NCI-H510A (cell line): ENCODE measurements at regions not wholly inside any gene's neighbourhood (a gene's known extent, or its start where the extent isn't known, plus 50 kb on each side); places are given as distances from the start of the nearest gene placed in this dataset.
"Not testable (repeated sequence)": the region's sequence is repeated elsewhere in the genome, so short reads cannot be mapped to it uniquely, and the experiment has no call there.

ENCODE experiments used
- DNase-seq: peaks from one replicate; lab custom pipeline; 2025; lab: John Stamatoyannopoulos, UW

DNA sequence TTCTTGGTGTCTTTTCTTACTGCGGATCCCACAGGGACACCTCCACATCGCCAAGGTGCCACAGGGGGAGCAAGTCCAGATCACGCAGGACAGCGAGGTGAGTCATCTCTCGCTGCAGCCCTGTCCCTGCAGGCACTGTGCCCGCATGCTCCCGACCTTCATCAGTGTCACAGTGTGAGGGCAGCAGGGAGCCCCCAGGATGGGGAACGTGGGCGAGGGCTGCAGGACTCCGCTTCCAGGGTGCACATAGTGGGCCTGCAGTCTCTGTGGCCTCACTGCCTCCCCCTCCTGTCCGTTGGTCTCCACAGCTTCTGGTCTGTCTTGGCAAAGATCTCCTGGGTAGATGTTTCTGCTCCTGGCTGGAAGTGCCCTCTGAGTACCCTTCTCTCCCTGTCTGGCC is 78.0 kb downstream of the NPIPB11 start:
- DNase-seq = not testable (repeated sequence)

DNA sequence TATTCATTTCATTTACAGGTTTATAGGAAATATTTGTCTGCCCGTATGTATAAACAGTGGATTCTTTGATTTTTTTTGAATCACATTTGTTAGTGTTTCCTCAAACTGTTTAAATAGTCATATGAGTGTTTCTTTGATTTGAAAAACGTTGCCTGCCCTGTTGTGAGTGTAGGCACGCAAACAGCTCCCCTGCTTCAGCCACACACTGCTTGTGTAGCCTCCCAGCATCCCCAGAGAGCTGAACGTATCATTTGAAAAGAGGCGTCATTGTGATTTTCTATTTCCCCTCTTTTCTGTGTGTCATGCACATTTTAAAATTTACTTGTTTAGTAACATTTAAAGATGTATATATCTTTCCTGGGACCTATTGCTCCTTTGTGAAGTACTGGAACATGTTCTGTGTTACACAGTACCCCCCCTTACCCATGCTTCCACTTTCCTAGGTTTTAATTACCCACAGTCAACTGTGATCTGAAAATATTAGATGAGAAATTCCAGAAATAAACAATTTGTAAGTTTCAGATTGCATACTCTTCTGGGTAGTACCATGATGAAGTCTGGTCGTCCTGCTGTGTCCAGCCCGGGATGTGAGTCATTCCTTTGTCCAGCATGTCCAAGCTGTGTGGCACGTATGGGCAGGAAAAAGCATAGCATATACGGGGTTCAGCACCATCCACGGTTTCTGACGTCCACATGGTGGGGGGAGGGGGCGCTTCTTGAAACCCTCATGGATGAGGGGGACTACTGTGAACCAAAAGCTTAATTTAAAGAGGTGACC is 78.7 kb downstream of the NPIPB11 start:
- DNase-seq = not testable (repeated sequence)

DNA sequence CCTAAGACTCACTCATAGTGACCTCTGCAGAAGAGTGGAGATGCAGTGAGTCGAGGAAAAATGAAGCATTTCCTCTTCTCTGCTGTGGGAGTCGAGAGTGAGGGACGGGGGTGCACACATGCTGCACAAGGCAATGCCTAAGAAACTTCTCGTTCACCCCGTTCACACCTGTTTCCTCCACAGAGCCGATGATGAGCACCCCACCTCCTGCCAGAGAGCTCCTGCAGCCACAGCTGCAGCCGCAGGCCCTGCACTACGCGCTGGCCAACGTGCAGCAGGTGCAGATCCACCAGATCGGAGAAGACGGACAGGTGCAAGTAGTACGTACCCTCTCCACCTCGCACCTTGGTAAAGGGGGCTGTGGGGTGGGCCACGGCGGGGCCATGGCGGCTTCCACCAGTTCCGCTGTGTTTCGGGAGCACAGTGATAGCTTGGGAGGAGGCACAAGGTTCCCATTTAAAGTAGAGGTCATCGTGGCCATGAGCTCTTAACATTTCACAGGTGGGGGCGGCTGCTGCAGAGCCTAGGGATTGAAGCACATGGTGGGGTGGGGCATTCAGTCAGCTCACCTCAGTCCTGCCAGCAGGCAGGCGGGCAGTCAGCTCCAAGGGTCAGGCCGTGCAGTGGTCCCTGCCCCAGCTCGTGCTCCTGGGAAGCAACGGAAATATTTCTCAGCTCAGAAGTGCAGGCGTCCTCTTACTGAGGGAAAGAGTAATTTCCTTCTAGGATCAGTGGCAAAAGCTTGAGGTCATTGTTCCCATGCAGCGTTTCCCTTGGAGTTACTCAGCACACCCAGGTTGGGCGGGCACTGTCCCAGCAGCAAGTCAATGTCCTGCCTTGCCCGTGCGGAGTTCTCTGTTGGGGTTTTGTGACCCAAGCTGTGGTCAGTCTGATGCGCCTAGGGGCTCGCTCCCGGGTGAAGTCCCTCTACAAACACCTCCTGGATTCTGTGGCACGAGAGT is 80.1 kb downstream of the NPIPB11 start:
- DNase-seq = not testable (repeated sequence)

DNA sequence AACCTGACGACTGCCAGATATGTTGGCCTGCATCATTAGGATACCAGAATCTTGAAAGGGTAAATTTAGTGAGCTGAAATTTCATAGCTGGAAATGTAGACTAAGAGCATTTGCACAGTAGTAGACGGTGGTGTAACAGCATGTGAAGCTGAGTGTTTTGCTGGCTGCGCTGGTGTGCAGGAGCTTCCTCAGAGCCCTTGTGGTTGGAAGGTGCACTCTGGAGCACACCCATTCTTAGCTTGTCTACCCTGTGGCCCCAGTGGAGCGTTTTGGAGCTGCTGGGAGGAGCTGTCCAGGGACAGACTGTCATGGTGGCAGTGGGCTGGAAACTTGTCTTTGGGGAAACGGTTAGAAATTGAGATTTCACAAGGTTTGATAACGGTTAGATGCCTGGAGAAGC is 82.8 kb downstream of the NPIPB11 start:
- not testable (repeated sequence) for DNase-seq

DNA sequence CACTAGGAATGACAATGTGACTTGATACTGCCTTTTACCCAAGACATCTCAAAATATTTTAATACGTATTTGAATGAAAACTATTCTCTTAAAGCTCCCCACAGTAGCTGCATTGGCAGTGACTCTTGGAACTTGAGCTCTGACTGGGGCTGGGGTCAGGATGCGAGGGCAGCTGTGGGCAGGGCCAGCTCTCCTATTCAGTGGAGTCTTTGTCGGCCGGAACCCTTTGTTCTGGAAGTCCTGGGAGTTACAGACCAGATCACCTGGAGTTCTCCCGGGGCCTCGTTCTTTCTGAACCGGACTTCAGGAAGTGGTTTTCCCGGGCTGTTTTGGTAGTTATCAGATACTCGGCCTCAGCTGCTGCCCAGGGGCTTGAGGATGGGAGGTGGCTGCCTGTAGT is 84.9 kb downstream of the NPIPB11 start:
- DNase-seq = no peak

DNA sequence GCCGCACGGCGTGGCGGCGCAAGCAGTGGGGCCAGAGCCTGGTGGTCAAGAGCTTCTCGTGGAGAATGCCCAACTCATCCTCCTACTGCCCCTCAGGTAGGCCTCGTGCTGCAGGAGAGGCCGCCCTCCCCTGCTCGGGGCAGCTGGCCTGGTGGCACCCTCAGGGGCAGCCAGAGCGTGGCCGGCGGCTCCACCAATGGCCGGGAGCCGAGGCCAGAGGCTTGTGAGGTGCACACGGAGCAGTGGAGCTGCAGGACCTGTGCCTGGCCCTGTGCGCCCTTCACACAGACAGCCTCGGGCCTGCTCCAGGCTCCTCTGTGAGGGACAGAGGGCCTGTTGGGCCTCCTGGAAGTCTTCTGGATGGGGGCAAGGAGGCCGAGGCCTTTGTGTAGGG is 85.5 kb downstream of the NPIPB11 start:
- no peak for DNase-seq

DNA sequence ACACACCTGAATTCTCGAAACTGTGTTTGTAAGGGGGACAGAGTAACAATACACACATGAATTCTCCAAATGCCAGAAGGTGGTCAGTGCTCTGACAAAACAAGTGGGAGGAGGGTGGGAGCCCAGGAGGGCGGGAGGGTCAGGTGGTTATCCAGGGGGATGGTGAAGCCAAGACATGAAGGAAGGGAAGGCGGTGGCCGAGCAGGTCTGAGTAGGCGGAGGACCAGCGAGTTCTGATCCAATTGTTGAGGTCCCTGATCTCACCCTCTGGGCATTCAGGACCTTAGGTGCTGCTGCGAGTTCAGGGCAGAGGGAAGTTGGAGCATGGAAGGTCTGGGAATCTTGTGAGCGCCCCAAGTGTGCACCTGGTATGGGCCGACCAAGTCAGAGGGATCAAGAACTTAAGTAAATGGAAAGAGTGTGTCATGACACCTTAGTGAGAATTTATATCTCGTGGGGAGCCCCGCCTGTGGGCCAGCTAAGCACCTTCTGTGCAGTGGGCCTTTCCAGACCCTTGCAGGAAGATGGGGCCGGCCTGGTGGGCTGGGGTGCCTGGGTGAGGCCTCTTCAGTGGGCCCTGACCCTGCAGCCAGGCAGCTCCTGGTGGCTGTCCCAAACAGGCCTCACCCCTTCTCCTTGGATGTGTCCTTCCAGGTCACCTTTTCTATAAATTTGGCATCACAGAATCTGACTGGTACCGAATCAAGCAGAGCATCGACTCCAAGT is 86.1 kb downstream of the NPIPB11 start:
- DNase-seq = no peak

DNA sequence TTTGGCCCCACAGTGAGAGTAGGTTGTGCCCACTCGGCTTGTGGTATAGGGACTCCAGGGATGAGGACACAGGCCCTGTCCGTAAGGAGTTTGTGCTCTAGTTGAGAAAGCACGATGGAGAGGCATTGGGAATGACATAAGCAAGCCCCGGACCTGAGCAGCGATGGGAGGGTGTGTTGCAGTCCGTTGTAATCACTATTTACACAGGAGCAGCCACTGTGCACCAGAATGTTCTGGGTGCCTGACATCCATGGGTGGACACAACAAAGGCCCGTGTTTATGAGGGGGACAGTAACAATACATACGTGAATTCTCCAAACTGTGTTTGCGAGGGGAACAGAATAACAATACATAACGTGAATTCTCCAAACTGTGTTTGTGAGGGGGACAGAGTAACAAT is 86.8 kb downstream of the NPIPB11 start:
- DNase-seq = no peak

DNA sequence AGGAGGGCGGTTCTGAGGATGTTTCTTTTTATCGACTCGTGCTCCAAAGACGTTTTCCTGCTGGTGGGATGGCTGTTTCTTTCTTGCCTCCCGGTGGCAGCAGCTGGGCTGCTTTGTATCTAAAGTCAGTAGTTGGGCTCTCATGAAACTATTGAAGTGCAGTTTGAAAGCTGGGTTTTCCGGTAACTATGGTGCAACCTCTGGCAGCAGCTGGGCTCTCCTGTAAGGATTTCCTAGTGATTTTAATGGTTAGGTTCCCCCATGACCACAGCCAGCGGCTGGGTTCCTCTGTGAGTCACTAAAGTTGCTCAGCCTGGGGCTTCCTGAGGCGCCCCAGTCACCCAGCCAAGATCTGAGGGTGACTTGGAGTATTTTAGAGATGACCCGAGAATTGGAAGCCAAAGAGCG is 87.9 kb downstream of the NPIPB11 start:
- DNase-seq = not testable (repeated sequence)

DNA sequence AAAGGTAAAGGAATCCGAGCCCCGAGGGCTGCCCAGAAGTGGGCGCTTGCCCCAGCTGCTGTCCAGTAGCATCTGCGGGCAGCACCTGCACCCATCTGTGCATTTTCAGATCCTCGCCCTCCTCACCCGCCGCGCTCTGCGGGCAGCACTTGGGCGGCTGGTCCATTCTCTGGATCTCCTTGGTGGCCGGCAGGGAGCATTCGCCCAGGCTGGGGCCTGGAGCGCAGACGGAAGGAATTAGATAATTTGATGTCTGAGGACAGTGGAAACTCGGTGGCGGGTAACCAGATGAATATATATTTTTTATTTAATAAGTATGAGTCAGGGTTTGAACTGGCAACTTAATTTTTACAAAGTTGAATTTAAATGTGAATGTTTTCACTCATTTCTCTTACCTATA is 88.5 kb downstream of the NPIPB11 start:
- DNase-seq = no peak

DNA sequence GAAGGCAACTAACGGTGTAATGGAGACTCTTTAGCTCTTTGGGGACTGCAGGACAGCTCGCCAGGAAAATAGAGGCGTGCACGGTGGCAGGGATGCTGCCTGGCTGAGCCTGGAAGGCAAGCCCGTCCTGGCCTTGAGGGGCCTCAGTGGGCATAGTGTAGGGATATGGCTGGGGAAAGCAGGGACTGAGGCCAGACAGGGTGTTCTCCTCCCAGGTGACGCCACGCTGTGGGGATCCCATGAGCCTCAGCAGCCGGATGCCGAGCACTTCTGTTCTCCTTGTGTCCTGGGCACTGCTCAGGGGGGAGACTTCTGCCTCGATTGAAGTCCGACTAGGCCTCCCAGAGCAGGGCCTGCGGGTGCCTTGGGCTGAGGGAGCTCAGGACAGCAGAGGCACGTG is 89.2 kb downstream of the NPIPB11 start:
- DNase-seq = no peak

DNA sequence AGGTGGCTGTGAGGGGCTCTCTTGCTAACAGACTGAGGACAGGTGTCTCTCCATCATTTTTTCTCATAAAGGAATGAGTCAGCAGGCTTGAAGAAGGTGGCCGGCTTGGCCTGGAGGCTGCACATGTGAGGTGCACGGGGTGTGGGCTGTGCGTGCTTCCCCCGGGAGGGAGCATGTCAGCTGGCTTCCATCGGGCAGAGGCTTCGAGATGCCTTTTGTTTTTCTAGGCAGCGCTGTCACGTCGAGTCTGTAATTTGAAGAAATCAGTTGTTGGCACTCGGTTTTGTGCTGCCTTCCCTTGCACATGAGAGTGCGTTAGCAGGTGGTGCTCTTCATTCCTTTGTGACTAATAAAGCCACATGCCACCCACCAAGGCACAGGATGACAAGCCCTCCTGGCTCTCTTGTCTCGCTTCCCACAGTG is 89.7 kb downstream of the NPIPB11 start:
- no peak for DNase-seq

DNA sequence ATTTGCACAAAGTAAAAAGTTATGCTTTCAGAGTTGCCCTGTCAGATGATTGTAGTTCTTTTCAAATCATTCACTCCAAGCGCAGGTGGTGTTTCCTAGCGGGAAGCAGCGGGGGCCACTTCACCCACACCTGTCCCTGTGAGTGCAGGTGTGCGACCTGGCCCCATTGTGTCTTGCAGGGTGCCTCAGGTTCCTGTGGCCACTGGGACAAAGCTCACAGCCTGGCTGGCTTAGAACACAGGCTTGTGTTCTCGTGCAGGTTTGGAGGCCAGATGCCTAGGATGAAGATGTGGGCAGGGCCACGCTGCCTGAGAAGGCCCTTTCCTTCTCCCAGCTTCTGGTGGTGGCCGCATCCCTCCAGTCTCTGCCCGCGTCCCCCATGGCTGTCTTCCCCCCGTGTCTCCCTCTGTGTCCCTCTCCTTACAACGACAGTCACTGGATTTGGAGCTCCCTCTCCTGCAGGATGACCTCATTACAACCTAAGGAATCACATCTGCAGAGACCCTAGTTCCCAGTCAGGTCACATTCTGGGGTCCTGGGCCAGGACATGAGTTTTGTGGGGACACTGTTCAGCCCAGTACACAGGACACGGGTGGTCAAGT is 90.5 kb downstream of the NPIPB11 start:
- DNase-seq = peak; percentile 73

DNA sequence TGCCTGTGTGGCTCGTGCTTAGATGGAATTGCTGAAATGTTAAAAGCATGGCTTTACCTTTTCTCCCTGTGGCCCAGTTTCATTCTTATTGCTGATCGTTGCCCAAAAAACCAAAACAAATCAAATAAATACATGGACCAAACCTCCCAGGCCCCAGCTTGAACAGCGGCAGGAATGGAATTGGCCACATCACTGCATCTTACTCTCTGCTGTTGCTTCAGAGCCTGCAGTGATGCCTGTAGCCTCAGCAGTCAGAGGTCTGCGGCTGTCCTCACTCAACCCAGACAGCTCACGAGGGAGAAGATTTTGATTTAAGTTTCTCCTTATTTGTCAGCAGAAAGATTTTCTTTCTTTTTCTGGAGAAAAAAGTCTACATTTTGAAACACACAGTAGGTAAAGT is 91.5 kb downstream of the NPIPB11 start:
- no peak for DNase-seq

DNA sequence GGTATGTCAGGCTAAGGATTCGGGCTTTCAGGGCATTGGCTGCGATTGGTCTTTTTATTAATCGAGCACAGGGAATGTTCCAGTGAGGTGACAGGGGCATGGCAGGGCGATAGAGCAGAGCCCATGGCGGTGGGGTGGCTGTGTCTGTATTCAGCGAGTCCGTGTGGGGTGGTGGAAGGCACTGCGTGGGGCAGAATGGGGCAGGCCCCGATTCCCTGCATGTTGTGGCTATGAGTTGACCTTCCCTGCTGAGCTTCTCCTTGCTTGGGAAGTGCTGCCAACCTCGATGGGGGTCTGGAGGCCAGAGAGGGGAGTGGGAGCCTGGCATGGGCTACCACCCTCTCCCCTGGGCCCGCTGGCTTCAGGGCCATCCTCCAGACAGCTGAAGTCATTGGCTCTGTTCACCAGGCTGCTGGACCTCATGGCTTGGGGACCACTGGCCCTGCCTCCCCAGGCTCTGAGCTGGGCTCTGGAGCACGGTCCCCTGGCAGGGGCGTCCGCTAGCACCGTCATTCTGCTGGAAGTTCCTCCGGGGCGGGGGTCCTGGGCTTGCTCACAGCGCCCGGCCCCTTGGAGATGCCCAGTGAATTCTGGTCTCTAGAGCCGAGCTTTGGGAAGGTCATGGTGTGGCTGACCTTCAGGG is 92.1 kb downstream of the NPIPB11 start:
- DNase-seq = no peak

DNA sequence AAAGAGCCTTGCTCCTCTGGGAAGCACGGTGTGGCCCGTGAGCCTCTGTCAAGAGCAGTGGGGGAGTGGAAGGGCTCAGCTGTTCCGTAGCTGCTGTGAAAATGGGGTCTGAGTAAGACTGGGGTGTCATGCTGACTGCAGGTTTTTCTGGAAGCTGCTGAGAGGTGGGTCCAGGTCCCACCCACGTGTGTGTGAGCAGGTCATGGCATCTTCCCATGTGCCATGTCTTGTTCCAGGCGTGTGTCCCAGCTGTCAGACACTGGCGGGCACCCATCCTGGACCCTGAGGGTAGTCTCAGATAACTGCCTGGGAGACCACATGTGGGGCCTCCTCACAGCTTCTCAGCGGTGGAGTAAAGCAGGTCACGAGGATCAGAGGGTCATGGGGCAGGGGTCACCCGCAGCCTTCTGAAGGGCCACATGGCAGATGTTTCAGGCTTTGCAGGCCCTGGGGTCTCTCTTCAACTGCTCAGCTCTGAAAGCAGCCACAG is 92.9 kb downstream of the NPIPB11 start:
- DNase-seq = no peak

DNA sequence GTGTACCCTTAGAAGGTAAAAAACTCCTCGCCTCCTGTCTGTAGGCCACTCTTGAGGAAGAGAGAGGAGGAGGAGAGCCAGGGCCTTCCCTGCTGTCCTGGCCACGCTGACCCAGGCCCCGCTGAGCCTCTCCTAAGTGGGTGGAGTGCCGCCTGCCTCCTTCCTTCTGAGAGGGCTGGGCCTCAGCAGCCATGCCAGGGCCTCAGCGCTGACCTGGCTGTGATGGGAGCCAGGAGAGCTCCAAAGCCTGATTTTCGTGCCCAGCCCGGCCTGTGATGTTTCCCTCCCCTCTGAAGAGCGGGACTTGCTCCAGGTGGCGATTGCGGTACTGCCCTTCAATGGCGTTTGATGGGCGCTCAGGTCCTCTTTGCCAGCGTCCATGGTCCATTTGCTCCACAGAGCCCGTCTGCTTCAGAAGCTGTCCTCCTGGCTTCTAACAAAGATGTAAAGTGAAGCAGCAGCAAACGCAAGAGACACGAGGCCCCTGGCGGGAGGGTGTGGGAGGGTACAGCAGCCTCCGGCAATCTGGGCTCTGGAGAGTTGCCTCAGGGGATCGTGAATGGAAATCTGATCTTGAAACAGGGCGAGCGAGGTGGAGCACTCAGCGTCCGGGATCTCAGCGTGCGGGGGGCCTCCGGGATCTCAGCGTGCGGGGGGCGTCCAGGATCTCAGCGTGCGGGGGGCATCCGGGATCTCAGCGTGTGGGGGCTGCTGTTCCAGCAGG is 93.5 kb downstream of the NPIPB11 start:
- DNase-seq = no peak

DNA sequence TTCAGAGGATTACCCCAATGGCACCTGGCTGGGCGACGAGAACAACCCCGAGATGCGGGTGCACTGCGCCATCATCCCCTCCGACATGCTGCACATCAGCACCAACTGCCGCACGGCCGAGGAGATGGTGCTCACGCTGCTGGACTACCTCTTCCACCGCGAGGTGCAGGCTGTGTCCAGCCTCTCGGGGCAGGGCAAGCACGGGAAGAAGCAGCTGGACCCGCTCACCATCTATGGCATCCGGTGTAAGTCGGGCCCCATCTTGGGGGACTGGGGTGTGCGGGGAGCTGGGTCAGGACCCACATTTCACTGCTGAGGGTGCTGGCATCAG is 94.2 kb downstream of the NPIPB11 start:
- not testable (repeated sequence) for DNase-seq

DNA sequence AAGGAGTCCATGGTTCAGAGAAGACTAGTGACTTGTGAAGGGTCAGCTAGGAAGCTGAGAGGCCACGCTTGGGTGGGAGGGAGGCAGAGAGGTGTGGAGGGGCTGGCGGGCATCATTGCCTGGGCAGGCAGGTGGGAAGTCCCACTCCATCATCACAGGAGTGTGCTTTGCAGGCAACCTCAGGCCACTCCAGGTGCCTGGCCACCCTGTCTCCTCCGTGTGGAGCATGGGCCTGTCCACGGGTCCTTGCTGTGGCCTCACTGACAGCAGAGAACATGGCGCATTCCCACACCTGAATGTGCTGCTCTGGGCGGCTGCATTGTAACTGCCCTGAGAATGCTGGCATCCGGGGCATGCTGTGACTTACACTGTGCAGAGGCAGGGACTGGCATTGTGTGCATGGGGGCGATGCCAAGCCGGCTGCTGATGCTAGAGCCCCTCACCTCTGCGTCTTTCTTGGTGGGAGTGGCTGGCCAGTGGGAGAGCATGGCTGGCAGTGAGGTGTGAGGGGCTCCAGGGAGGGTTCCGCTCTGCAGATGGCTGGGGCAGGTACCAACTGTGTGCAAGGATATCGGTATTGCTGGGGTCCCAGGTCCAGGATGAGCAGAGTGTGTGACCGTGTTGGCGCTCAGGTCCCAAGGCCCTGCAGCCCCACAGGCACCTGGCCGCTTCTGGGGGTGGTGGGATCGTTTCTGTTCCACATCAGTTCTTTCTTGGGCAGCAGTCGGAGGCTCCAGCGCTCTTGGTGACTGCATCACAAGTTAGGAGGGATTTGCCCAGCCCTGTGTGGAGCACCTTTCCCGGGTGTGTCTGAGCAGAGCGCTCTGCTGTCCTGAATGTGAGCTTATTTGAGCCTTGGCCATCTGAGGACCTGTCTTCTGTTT is 94.8 kb downstream of the NPIPB11 start:
- no peak for DNase-seq

DNA sequence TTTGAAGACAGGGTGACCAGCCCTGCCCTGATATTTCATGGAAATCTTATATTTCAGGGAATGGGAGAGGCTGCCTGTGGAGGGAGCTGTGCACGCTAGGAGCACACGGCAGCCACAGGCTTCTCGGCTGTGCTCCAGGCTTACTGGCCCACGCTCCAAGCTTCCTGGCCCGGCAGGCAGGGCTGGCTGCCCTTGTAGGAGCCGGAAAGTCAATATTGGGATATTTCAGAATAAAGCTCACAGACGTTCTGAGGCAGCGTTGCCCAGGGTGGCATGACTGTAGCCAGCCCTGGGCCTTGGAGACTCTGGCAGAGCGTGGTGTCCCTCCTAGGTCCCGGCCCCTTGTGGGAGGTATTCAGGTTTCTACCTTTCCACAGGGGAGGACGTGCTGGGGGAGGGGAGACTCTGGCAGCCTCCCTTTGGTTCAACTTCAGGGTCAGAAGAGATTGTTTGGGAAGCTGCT is 95.6 kb downstream of the NPIPB11 start:
- DNase-seq = no peak
